Esophagus muscularis mucosa (tissue), 4 donors: ENCODE measurements at regions not wholly inside any gene's neighbourhood (a gene's known extent, or its start where the extent isn't known, plus 50 kb on each side); places are given as distances from the start of the nearest gene placed in this dataset.
"Not testable (repeated sequence)": the region's sequence is repeated elsewhere in the genome, so short reads cannot be mapped to it uniquely, and the experiment has no call there.

ENCODE experiments used
- DNase-seq: peaks from one replicate; pipeline ENCODE4 v3.0.0-alpha.2; 2017; ENCODE audit errors: extremely low spot score
- H3K27ac ChIP-seq, 4 donors: fragments of 200-600 bp; sonication (generic); replicated peaks in 1 of 4; 1 replicate in 3 of 4; 2 replicates in 1 of 4; pipeline ENCODE4 v1.5.1; 2016 to 2019; ENCODE audit warnings: mild to moderate bottlenecking in 1 of 4
- H3K27me3 ChIP-seq, 4 donors: fragments of 200-600 bp; sonication (generic); one replicate each; pipeline versions ENCODE4 v1.5.1 to v1.6.0; 2016 to 2019
- H3K36me3 ChIP-seq, 4 donors: fragments of 200-600 bp; sonication (generic); one replicate each; pipeline ENCODE4 v1.5.1; 2016 to 2019
- H3K4me1 ChIP-seq, 4 donors: fragments of 200-600 bp; sonication (generic); one replicate each; pipeline ENCODE4 v1.5.1; 2016 to 2019
- H3K4me3 ChIP-seq, 4 donors: fragments of 200-600 bp; sonication (generic); 1 replicate in 2 of 4; 2 replicates in 2 of 4; pipeline ENCODE4 v1.5.1; 2016 to 2019; ENCODE audit warnings: mild to moderate bottlenecking in 4 of 4, moderate library complexity in 1 of 4
- H3K9me3 ChIP-seq, 4 donors: fragments of 200-600 bp; sonication (generic); 1 replicate in 3 of 4; 2 replicates in 1 of 4; pipeline ENCODE4 v1.5.1; 2016 to 2019
- EP300 ChIP-seq: sonication (generic); formaldehyde crosslinking; IDR thresholded peaks from one replicate; pipeline ENCODE4 v1.6.1; 2017; ENCODE audit warnings: antibody characterized with exemption
- POLR2A ChIP-seq: fragments of 450-650 bp; IDR thresholded peaks from one replicate; pipeline ENCODE4 v1.6.1; 2017; ENCODE audit warnings: antibody characterized with exemption, moderate library complexity, mild to moderate bottlenecking, low read depth
- POLR2AphosphoS5 ChIP-seq, 2 donors: sonication (generic); formaldehyde crosslinking; IDR thresholded peaks; one replicate each; pipeline ENCODE4 v1.6.1; 2017; ENCODE audit warnings: antibody characterized with exemption in 2 of 2
- WGBS: methylation state at CpG from one replicate; pipeline ENCODE4 v1.1.5; 2018; 5-methylcytosine and 5-hydroxymethylcytosine counted together
- intact Hi-C: fragments of 100-400 bp; cut with DNase I; formaldehyde crosslinking; loops from one replicate; pipeline ENCODE4 v1.15.1; 2023
- TF ChIP-seq, protein P1 (sequence below), 3 experiments: fragments of 200-600 bp in 2 of 3; fragments of 450-650 bp in 1 of 3; sonication (generic) in 2 of 3; IDR thresholded peaks; one replicate each; pipeline ENCODE4 v1.5.1; 2017 to 2019; ENCODE audit warnings: antibody characterized with exemption in 3 of 3, mild to moderate bottlenecking in 2 of 3, moderate library complexity in 1 of 3

DNA sequence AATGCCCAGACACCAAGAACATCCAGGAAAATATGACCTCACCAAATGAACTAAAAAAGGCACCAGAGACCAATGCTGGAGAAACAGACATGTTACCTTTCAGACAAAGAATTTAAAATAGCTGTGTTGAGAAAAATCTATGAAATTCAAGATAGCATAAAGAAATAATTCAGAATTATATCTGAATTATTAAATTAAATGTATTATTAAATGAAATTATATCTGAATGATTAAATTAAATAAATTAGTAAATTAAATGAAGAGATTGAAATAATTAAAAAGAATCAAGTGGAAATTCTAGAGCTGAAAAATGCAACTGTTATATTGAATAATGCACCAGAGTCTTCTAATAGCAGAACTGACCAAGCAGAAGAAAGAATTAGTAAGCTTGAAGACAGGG lies 279.2 kb upstream of the SATB1 start:
- Histone ChIP-seq H3K4me3 (no peak overlapping the region), H3K36me3 (no peaks in the 10 kb centered on the region), H3K9me3 (peaks cover 0 to 13% (median 0%) of the 10 kb centered on the region in 4 donors), H3K27me3 (no peaks in the 10 kb centered on the region), H3K27ac (no peak overlapping the region), H3K4me1 (no peaks in the 10 kb centered on the region)
- DNase-seq, result no peak
- TF ChIP-seq EP300 (no peak), POLR2A (no peak), POLR2AphosphoS5 (IDR thresholded peaks at IDR 0.05) (no peak)
- TF ChIP-seq, protein P1, sequence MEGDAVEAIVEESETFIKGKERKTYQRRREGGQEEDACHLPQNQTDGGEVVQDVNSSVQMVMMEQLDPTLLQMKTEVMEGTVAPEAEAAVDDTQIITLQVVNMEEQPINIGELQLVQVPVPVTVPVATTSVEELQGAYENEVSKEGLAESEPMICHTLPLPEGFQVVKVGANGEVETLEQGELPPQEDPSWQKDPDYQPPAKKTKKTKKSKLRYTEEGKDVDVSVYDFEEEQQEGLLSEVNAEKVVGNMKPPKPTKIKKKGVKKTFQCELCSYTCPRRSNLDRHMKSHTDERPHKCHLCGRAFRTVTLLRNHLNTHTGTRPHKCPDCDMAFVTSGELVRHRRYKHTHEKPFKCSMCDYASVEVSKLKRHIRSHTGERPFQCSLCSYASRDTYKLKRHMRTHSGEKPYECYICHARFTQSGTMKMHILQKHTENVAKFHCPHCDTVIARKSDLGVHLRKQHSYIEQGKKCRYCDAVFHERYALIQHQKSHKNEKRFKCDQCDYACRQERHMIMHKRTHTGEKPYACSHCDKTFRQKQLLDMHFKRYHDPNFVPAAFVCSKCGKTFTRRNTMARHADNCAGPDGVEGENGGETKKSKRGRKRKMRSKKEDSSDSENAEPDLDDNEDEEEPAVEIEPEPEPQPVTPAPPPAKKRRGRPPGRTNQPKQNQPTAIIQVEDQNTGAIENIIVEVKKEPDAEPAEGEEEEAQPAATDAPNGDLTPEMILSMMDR (IDR thresholded peaks at IDR 0.05), result no peak
- intact Hi-C loops, result no loop called here

DNA sequence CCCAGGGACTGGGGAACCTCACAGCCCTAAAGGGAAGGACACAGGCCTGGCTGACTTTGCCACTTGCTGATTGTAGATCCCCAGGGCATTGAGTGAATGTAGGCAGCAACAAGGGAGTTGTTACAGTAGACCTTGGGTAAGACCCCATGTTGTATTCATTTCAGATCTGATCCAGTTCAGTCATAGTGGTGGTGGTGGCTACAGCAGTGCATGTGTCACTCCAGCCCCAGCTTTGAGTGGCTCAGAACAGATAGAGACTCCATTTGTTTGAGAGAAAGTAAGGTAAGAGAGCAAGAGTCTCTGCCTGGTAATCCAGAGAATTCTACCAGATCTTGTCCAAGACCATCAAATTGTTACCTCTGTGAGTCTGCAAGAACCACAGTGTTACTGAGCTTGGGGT lies 278.7 kb upstream of the SATB1 start:
- no peaks in the 10 kb centered on the region for H3K4me1 ChIP-seq
- H3K36me3 ChIP-seq, result no peaks in the 10 kb centered on the region
- intact Hi-C loops, result no loop called here
- peaks cover 0 to 13% (median 0%) of the 10 kb centered on the region in 4 donors for H3K9me3 ChIP-seq
- H3K27ac ChIP-seq, result no peak overlapping the region
- H3K4me3 ChIP-seq, result no peak overlapping the region
- H3K27me3 ChIP-seq, result no peaks in the 10 kb centered on the region
- TF ChIP-seq POLR2AphosphoS5 (IDR thresholded peaks at IDR 0.05), result no peak
- TF ChIP-seq, protein P1 (IDR thresholded peaks at IDR 0.05), result no peak
- no peak for TF ChIP-seq POLR2A
- TF ChIP-seq EP300, result no peak
- DNase-seq, result no peak

DNA sequence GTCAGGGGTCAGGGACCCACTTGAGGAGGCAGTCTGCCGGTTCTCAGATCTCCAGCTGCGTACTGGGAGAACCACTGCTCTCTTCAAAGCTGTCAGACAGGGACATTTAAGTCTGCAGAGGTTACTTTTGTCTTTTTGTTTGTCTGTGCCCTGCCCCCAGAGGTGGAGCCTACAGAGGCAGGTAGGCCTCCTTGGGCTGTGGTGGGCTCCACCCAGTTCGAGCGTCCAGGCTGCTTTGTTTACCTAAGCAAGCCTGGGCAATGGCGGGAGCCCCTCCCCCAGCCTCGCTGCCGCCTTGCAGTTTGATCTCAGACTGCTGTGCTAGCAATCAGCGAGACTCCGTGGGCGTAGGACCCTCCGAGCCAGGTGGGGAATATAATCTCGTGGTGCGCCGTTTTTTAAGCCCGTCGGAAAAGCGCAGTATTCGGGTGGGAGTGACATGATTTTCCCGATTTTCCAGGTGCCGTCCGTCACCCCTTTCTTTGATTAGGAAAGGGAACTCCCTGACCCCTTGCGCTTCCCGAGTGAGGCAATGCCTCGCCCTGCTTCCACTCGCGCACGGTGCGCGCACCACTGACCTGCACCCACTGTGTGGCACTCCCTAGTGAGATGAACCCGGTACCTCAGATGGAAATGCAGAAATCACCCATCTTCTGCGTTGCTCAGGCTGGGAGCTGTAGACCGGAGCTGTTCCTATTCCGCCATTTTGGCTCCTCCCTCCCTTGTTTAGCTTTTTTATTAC lies 268.6 kb upstream of the SATB1 start:
- DNase-seq, H3K27me3 ChIP-seq, H3K4me1 ChIP-seq, intact Hi-C loops, H3K4me3 ChIP-seq, H3K36me3 ChIP-seq, H3K27ac ChIP-seq, H3K9me3 ChIP-seq: not testable (repeated sequence)
- WGBS, result 92% methylated on average over 31 of the region's 33 CpGs

DNA sequence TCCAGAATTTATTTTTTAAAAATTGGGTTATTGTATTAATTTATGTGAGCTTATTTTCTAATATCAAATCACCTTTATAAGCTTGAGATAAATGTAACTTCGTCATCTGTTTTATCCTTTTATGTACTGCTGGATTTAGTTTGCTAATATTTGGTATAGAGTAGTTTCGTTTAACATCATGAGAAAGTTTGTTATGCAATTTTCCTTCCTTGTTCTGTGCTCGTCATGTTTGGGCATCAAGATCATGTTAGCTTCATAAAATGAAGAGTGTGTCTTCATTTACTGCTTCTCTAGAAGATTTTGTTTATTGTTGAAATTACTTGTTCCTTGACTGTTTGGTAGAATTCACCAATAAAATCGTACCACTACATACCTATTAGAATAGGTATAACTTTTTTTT lies 262.1 kb upstream of the SATB1 start:
- H3K36me3 ChIP-seq, result no peaks in the 10 kb centered on the region
- WGBS, result 58% methylated on average over 4 of the region's 4 CpGs
- no peaks in the 10 kb centered on the region for H3K9me3 ChIP-seq
- H3K4me3 ChIP-seq, result no peak overlapping the region
- TF ChIP-seq POLR2A, result no peak
- TF ChIP-seq EP300, result no peak
- no peak for TF ChIP-seq POLR2AphosphoS5 (IDR thresholded peaks at IDR 0.05)
- TF ChIP-seq, protein P1 (IDR thresholded peaks at IDR 0.05), result no peak
- no peak overlapping the region for H3K27ac ChIP-seq
- DNase-seq, result no peak
- no peaks in the 10 kb centered on the region for H3K4me1 ChIP-seq
- no peaks in the 10 kb centered on the region for H3K27me3 ChIP-seq
- intact Hi-C loops, result no loop called here

DNA sequence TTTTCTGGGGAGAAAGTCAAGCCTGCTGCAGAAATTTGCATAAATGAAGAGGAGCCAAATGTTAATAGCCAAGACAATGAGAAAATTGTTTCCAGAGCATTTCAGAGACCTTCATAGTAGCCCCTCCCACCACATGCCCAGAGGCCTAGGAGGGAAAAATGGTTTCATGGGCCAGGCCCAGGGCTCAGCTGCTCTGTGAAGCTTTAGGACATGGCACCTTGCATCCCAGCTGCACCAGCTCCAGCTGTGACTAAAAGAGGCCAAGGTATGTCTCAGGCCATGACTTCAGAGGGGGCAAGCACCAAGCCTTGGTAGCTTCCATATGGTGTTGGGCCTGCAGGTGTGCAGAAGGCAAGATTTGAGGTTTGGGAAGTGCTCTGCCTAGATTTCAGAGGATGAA lies 258.8 kb upstream of the SATB1 start:
- H3K9me3 ChIP-seq, result no peaks in the 10 kb centered on the region
- no peaks in the 10 kb centered on the region for H3K27me3 ChIP-seq
- intact Hi-C loops, result no loop called here
- no peak for TF ChIP-seq POLR2AphosphoS5 (IDR thresholded peaks at IDR 0.05)
- TF ChIP-seq POLR2A, result no peak
- TF ChIP-seq, protein P1 (IDR thresholded peaks at IDR 0.05), result no peak
- no peak for TF ChIP-seq EP300
- no peak overlapping the region for H3K4me3 ChIP-seq
- H3K4me1 ChIP-seq, result no peaks in the 10 kb centered on the region
- no peaks in the 10 kb centered on the region for H3K36me3 ChIP-seq
- no peak overlapping the region for H3K27ac ChIP-seq
- no peak for DNase-seq
